Endothelial cell of hepatic sinusoid (primary cell): ENCODE measurements at regions not wholly inside any gene's neighbourhood (a gene's known extent, or its start where the extent isn't known, plus 50 kb on each side); places are given as distances from the start of the nearest gene placed in this dataset.
"Not testable (repeated sequence)": the region's sequence is repeated elsewhere in the genome, so short reads cannot be mapped to it uniquely, and the experiment has no call there.

Experiments
- in situ Hi-C: cut with HindIII; loops from 2 replicates; pipeline ENCODE4 v1.10.0; 2017; ENCODE audit warnings: low sequenced_read_pairs

DNA sequence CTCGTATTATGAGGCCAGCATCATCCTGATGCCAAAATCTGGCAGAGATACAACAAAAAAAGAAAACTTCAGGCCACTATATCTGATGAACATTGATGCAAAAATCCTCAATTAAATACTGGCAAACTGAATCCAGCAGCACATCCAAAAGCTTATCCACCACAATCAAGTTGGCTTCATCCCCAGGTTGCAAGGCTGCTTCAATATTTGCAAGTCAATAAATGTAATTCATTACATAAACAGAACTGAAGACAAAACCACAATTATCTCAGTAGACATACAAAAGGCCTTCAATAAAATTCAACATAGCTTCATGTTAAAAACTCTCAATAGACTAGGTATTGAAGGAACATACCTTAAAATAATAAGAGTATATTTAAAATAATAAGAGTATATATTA is 815.3 kb upstream of the SLITRK1 start:
- in situ Hi-C loops = not testable (repeated sequence)

DNA sequence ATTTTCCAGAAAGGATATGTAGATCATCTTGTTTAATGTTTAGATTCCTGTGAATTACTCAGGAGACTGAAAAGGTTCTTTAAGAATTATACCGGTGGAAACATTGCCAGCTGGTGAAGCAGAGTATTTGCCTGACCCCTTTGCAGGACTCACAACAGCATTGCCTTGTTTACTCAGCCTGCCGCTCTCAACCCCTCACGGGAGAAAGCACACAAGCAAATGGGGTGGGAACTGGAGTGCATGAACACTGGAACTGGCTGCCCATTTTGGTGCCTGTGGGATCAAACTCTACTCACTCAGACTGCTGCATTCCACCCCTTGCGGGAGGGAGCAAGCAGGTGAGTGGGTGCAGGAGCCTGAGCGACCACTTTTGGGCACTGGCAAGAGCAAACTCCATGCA is 804.7 kb upstream of the SLITRK1 start:
- in situ Hi-C loops = no loop called here

DNA sequence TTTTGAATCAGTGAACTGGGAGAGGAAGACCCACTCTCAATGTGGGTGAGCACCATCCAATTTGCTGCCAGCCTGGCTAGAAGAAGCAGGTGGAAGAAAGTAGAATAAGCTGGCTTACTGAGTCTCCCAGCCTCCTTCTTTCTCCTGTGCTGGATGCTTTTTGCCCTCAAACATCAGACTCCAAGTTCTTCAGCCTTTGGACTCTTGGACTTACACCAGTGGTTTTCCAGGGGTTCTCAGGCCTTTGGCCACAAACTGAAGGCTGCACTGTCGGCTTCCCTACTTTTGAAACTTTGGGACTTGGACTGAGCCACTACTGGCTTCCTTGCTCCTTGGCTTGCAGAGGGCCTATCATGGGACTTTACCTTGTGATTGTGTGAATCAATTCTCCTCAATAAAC is 804.2 kb upstream of the SLITRK1 start:
- in situ Hi-C loops = no loop called here

DNA sequence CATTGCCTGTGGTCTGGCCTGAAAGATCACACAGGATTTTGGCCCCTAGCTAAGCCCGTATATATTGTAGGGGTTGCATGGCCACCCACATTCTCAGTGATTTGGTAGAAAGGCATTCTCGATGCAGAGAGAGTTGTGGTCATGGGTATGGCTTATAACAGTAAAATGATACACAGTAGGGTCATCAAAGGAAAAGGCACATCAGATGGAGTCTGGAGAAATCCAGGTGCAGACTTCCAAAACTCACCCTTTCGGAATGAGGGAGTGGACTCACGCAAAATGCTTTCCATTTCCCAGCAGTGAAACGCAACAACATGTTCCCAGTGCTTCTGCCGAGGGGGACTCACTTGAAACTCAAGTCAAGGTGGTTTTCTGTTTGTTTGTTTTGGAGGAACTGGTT is 802.5 kb upstream of the SLITRK1 start:
- in situ Hi-C loops = no loop called here

DNA sequence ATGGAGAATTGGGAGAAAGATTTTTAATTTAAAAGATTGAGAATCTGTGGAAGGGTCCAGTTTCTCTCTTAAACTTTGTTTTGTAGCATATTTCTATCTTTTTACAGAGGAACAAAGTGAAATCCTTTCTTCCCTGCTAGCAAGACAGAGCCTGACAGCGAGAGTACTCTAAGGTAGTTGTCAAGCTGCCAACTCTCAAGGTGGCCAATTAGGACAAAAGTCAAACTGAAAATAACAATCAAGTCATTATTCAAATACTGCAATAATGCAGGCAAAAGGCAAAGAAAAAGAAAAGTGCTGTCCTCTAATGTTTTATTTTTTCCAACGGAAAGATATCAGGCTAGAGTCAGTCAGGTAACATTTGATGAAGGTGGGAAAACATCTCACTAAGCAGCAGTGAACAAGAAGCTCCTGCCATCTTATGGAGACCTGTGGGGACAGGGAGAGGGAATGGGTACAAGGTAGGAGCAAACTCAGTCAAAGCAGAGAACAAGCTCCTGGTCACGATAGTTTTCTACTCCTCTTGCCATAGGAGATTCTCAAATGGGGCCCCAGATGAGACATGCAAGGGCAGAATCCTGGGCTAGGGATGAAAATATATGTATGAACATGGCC is 801.9 kb upstream of the SLITRK1 start:
- in situ Hi-C loops = no loop called here

DNA sequence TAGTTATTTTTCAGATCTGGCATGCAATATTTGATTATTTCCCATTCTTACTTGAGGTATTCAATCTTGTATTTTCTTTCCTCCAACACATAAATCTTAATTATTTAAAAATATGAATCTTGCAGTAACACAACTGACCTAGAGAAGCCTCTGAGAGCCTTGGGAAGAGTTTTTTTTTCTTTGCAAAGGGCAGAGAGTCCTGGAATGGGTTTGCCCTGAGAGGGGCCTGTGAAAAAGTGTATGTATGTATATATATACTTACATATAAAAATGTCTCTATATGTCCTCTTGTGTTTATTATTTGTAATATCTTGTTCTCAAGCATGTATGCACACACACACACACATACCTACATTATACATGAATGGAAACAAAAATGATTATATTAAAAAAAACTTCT is 801.2 kb upstream of the SLITRK1 start:
- in situ Hi-C loops = no loop called here

DNA sequence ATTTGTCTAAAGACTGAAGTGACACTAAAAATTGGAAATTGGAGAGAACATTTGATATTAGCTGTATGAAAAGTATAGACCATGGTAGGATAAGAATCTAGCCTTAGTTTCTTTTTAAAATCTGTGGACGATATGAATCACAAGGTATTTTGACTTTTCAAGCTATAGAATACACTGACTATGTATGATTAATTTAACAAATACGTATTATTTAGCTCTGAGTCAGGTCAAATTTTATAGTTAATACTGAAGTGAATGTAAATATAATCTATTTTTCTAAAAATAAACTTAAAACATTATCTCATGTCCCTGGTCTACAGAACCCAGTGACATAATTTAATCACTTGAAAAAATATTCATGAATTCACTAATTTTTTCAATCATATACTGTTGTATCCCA is 795.6 kb upstream of the SLITRK1 start:
- in situ Hi-C loops = no loop called here

DNA sequence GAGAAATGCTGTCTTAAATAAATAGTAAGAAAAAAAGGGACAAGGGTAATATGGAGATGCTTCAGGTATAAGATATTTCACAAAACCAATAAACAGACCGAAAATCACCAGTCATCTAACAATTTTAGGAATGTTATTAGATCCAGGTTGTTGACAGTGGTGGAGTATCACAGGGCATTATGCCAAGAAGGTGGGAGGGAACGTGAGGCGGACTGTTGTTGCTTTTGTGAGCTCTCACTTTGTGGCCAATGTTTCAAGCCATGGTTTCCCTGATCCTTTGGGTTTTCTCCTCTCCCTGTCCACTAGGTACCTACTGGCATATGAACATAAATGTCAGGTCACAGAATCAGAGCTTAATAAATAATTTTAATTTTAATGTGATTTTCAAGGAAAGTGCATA is 790.3 kb upstream of the SLITRK1 start:
- in situ Hi-C loops = no loop called here

DNA sequence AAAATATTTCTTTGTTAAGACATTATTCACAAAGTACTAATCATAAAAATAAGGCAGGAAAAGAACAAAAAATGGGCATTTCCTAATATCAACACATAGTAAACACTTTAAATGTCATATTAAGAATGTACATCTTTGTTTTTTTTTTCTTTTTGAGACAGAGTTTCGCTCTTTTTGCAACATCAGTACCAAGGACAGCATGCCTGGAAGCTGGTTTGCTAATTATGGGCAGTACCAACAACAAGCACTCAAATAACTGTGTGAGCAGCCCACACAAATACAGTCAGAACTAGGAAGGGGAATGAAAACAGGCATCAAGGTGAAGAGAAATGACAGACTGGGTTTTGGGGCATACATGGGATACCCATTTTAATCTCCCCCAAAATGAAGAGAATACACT is 788.0 kb upstream of the SLITRK1 start:
- in situ Hi-C loops = no loop called here

DNA sequence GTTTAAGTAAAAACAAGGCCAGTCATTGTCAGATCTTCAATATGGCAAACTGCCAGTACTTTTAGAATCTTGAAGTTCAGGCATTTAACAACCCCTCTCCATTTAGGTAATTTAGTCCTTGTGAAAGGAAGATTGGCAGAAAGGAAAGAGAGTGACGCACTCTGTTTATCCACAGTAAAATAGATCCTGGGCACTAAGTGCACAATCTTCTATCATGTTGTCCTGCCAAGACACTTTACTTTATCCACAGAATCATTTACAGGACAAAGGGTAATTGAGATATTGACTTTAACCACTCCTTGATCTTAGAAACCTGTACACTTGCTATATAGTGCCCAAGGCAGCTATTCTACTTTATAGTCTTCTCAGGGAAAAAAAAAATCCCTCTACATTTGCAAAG is 786.4 kb upstream of the SLITRK1 start:
- in situ Hi-C loops = no loop called here

DNA sequence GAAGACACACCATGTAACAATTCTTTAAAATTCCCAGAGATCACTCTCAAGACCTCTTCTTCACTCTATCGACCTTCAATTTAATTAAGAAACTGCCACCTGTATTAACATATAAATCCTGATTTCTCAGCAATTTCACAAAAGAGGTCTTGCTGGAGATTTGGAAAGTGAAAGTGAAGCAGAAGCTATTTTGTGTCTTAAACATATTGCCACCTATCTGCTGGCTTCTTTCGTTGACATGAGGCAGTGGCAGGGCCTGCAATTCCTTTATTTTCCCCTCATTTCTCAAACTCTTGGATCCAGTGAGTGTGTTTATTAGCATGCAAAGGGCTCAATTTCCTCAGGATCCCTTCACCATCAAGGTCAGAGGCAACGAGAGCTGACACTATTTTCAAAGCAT is 780.2 kb upstream of the SLITRK1 start:
- in situ Hi-C loops = no loop called here

DNA sequence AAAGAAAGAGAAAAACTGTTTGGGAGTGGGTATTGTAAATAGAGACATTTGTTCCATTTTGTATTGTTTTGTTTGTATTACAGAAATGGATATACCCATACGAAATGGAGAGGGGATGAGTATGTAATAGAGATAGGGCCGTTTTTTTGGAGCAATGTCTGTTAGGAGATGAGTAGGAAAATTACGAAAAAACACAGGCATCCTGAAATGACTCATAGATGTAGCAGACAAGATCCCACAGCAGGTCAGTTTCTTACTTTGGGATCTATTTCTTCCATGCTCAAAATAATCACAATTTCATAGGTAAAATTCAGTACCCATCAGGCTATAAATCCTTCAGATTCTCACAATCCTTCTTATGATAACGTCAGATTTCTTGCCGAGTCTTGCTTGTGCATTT is 779.4 kb upstream of the SLITRK1 start:
- in situ Hi-C loops = no loop called here

DNA sequence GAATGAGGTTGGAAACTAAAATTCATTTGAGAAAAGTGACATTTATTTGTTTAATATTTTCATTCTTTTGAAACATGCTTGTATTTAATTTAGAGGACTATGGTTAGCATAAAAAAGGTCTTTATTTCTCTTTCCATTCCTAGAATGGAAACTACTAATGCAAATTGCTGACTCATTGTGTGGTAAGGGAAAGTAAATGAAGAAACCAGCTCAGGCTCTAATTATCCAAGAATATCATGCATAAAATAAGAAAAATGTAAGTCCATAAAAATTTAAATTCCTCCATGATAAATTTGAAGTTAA is 777.0 kb upstream of the SLITRK1 start:
- in situ Hi-C loops = no loop called here

DNA sequence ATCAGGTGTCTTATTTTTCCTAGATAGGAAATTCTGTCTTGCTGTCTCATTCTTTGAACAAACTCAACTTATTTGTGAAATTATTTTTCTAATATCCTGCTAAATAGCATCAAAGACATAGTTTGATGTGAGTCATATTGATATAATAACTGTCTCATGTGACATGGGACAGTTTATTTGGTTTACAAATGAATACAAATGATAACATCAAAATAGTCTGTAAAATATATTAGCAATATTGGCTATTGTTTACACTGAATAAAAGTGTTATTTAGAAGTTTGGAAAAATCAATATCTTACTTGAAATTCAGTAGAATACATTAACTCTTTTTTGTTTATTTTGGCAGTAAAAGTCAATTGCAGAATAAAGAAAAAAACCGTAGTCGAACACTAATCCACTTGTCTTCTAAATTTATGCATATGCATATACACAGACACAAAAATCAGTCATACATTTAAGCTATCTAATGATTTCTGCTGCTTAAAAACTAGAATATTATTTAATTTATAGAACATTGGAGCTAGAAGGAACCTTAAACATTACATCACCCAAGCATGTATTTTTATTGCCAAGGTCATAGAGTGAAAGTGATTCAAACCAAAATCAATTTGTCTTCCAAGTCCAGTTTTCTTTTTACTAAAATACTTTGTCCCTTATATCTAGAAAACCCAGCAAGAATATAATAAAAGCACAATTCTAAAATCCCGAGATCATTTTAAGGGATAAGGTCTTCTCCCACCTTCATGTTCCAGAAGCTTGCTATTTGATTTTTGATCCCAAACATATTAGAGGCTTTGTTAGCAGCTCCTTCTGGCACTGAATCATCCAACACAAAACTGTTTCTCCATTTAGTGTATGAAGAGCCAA is 776.5 kb upstream of the SLITRK1 start:
- in situ Hi-C loops = no loop called here

DNA sequence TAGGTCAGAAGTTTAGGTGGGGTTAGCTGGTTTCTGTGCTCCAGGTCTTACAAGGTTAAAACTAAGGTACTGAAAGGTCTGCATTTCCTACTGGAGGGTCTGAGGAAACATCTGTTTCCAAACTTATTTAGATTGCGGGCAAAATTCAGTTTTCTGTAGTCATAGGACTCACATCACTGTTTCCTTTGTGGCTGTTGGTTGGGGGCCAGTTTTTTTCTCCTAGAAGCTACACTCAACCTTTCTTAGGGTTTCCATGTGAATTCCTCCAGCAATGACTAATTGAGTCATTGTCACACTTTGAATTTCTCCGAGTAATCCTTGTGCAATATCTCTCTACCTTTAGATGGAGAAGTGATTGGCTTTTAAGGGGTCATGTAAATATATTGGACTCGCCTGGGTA is 773.4 kb upstream of the SLITRK1 start:
- in situ Hi-C loops = no loop called here

DNA sequence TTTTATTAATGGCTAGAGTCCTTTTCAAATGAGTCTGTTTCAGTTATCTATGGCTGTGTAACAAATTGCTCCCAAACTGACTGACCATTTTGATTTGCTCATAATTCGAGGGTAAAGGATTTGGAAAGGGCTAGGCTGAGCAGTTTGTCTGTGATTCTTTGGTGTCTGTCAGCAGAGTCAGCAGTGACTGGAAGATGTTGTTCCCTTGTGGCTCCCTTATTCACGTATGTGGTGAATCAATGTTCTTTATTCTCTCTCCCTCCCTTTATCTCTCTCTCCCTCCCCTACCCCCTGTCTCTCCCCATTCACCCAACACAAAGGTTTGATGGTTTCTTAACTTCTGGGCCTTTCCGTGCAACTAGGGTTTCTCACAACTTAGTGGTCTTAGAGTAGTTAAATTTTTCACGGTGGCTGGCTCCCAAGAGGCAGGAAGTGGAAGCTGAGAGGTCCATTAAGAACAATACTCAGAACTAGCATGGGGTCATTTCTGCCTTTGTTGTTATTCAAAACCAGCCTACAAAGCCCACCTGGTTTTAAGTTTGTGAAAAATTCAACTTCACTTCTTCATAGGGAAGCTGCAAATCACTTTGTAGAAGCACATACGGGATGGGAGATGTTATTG is 772.5 kb upstream of the SLITRK1 start:
- in situ Hi-C loops = no loop called here

DNA sequence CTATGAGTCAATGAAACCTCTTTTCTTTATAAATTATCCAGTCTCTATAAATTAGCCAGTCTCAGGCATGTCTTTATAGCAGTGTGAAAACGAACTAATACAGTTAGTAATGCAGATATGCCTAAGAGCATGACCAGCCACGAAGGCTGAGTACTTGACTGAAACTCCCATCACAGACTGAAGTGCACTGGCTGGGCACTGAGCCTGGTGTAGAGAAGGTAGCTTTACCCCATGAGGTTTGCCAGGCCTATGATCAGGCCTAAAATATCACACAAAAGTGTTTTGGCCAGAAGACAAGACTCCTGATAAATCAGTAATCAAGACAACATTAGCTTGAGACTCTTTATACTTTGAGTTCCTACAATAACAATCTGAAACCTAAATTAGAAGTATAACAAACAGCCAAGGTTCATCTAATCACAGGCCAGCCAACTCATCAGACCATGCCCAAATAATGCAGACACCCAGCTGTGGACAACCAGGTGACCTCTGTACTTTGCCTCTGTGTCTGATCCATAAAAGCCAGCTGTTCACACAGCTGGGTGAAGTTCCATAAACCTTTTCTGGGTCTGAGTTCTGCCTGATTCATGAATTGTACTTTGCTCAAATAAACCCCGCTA is 771.8 kb upstream of the SLITRK1 start:
- in situ Hi-C loops = no loop called here

DNA sequence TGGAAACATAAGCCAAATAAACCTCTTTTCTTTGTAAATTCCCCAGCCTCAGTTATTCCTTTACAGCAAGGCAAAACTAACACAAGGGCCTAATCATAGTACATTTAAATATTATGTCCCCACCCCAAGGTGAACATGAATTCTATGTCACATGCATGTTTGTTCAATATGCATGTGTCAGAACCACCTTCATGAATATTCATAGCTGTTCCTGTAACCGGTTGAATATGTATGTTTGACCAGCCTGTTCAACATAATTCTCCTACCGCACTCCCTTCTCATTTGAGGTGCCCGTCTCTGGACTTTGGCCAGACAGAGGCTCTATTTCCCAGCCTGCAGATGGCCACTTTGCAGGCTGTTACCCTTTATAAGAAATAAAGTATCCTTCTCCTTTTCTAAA is 769.4 kb upstream of the SLITRK1 start:
- in situ Hi-C loops = no loop called here

DNA sequence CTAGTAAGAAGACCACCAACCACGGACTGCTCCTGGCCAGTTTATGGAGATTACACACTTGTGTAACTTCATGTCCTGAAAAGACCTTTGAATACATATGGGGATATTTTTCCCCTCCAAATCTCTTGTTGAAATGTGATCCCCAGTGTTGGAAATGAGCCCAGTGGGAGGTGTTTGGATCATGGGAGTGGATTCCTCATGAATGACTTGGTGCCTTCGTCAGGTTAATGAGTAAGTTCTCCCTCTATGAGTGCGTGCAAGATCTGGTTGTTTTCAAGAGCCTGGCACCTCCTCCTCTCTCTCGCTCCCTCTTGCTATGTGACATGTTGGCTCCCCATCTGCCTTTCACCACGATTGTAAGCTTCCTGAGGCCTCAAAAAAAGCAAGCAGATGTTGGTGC is 769.0 kb upstream of the SLITRK1 start:
- in situ Hi-C loops = no loop called here

DNA sequence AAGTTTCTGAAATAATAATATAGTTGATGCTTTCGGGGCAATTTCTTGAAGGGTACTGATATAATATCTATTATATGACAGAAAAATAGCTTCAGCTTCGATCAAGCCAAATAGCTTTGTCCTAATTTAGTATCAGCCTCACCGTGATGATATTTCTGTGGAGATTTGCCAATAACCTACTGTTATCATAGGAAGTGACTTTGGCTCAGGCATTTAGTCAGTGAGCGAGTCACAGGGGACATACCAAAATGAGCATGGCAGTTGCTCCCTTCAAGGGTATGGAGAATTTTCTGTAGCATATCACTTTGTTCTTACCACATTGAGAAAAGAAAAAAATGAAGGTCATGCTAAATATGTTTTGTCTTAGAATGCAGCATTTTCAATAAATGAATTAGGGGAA is 767.6 kb upstream of the SLITRK1 start:
- in situ Hi-C loops = no loop called here

DNA sequence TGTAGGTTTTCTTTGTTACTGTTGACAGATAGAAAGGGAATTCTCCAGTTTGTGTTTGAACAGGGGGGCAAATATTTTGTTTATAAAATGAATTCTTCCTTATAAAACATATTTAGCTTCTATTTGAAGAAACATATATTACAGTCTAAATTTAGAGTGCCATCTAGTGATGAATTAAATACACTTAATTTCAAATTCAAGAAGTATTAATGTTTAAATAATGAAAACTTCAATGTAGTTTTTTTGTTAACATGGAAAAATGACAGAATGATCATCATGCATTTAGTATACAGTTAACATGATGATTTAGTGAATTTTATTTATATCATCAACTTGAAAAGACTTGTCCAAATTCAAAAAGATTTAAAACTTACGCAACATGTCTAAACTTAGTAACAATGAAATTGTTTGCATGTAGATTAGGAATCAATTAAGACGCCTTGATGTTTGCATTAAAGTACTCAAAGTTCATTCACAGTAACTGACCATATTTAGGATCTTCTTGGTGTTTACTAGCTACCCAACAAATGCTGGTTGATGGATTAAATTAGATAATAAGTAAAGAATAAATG is 765.9 kb upstream of the SLITRK1 start:
- in situ Hi-C loops = no loop called here

DNA sequence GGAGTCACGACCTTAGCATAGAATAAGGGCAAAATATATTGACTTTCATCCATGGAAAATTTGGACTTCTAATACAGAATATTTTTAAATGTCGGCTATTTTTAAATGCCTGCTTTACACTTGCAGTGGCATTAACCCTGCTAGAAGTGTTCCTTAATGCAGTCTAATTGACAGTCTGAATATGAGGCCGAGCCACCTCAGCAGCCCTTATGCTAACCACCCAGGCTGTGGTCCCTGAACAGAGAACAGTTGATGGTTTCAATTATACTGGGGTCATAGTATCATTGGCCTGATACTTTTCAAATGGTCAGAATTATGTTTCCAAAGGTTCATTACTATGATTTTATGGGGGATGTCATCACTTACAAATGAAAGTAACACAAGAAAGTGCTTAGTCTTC is 764.7 kb upstream of the SLITRK1 start:
- in situ Hi-C loops = no loop called here
